Trophoblast cell (in vitro differentiated cells and primary cell): ENCODE measurements at regions not wholly inside any gene's neighbourhood (a gene's known extent, or its start where the extent isn't known, plus 50 kb on each side); places are given as distances from the start of the nearest gene placed in this dataset.

Experiments used
- DNase-seq, 2 donors: peaks; one replicate each; pipeline ENCODE4 v3.0.0-alpha.2; 2016
- H2AFZ ChIP-seq: 2 replicates; pipeline ENCODE4 v1.6.1; 2013; ENCODE audit warnings: low read length, moderate library complexity, mild to moderate bottlenecking; ENCODE audit not compliant: insufficient read depth, poor library complexity
- H2AK5ac ChIP-seq: 2 replicates; pipeline ENCODE4 v1.6.1; 2013; ENCODE audit warnings: mild to moderate bottlenecking, low read length
- H2BK120ac ChIP-seq: 2 replicates; pipeline ENCODE4 v1.6.1; 2013; ENCODE audit warnings: low read length, mild to moderate bottlenecking, moderate library complexity; ENCODE audit not compliant: insufficient read depth, poor library complexity
- H2BK12ac ChIP-seq: 2 replicates; pipeline ENCODE4 v1.6.1; 2013; ENCODE audit warnings: mild to moderate bottlenecking, low read length, moderate library complexity
- H2BK5ac ChIP-seq: 2 replicates; pipeline ENCODE4 v1.6.1; 2013; ENCODE audit warnings: low read length, low read depth, moderate library complexity, mild to moderate bottlenecking; ENCODE audit not compliant: poor library complexity
- H3K14ac ChIP-seq: 2 replicates; pipeline ENCODE4 v1.6.1; 2013; ENCODE audit warnings: mild to moderate bottlenecking, low read length
- H3K18ac ChIP-seq: 2 replicates; pipeline ENCODE4 v1.6.1; 2013; ENCODE audit warnings: mild to moderate bottlenecking, low read length
- H3K23ac ChIP-seq: 2 replicates; pipeline ENCODE4 v1.6.1; 2013; ENCODE audit warnings: low read length
- H3K27ac ChIP-seq: 2 replicates; pipeline ENCODE4 v1.5.1; 2013; ENCODE audit warnings: low read depth, mild to moderate bottlenecking, inconsistent platforms, low read length, moderate library complexity
- H3K27me3 ChIP-seq: 2 replicates; pipeline ENCODE4 v1.6.1; 2013; ENCODE audit warnings: inconsistent platforms, mild to moderate bottlenecking, low read length, moderate library complexity; ENCODE audit not compliant: insufficient read depth
- H3K36me3 ChIP-seq, 2 experiments: 1 replicate in 1 of 2; 2 replicates in 1 of 2; pipeline ENCODE4 v1.6.1; 2013; ENCODE audit warnings: low read length in 2 of 2, mild to moderate bottlenecking in 2 of 2, moderate library complexity in 1 of 2; ENCODE audit not compliant: insufficient read depth in 2 of 2, control insufficient read depth in 1 of 2
- H3K4ac ChIP-seq: 2 replicates; pipeline ENCODE4 v1.6.1; 2013; ENCODE audit warnings: low read depth, mild to moderate bottlenecking, low read length, moderate library complexity
- H3K4me1 ChIP-seq, 2 experiments: 1 replicate in 1 of 2; 2 replicates in 1 of 2; pipeline ENCODE4 v1.6.1; 2013; ENCODE audit warnings: low read length in 2 of 2, mild to moderate bottlenecking in 2 of 2, moderate library complexity in 1 of 2; ENCODE audit not compliant: insufficient read depth in 2 of 2, control insufficient read depth in 1 of 2
- H3K4me2 ChIP-seq: 2 replicates; pipeline ENCODE4 v1.6.1; 2013; ENCODE audit warnings: inconsistent platforms, mild to moderate bottlenecking, low read length, moderate library complexity
- H3K4me3 ChIP-seq: 2 replicates; pipeline ENCODE4 v1.5.1; 2013; ENCODE audit warnings: mild to moderate bottlenecking, low read depth, low read length, inconsistent platforms
- H3K79me1 ChIP-seq: one replicate; pipeline ENCODE4 v1.6.1; 2013; ENCODE audit warnings: low read length
- H3K79me2 ChIP-seq: 2 replicates; pipeline ENCODE4 v1.6.1; 2013; ENCODE audit warnings: low read length, mild to moderate bottlenecking; ENCODE audit not compliant: control insufficient read depth, insufficient read depth, poor library complexity
- H3K9ac ChIP-seq: 2 replicates; pipeline ENCODE4 v1.6.1; 2013; ENCODE audit warnings: mild to moderate bottlenecking, low read length
- H3K9me3 ChIP-seq: 2 replicates; pipeline ENCODE4 v1.6.1; 2013; ENCODE audit warnings: low read depth, mild to moderate bottlenecking, control low read depth, inconsistent platforms, low read length; ENCODE audit not compliant: insufficient read depth
- H4K12ac ChIP-seq: 2 replicates; pipeline ENCODE4 v1.6.1; 2013; ENCODE audit warnings: low read depth, mild to moderate bottlenecking, low read length, moderate library complexity
- H4K8ac ChIP-seq: 2 replicates; pipeline ENCODE4 v1.6.1; 2013; ENCODE audit warnings: low read depth, mild to moderate bottlenecking, low read length, moderate library complexity
- H4K91ac ChIP-seq: one replicate; pipeline ENCODE4 v1.6.1; 2013; ENCODE audit warnings: low read depth, mild to moderate bottlenecking, low read length, moderate library complexity
- WGBS: extraction: QIAGEN DNeasy Blood & Tissue Kit; methylation state at CpG from one replicate; pipeline ENCODE4 v1.1.7; 2013; ENCODE audit warnings: missing lambda C conversion rate; ENCODE audit not compliant: insufficient read length, insufficient coverage; ENCODE audit errors: extremely low coverage; 5-methylcytosine and 5-hydroxymethylcytosine counted together

DNA sequence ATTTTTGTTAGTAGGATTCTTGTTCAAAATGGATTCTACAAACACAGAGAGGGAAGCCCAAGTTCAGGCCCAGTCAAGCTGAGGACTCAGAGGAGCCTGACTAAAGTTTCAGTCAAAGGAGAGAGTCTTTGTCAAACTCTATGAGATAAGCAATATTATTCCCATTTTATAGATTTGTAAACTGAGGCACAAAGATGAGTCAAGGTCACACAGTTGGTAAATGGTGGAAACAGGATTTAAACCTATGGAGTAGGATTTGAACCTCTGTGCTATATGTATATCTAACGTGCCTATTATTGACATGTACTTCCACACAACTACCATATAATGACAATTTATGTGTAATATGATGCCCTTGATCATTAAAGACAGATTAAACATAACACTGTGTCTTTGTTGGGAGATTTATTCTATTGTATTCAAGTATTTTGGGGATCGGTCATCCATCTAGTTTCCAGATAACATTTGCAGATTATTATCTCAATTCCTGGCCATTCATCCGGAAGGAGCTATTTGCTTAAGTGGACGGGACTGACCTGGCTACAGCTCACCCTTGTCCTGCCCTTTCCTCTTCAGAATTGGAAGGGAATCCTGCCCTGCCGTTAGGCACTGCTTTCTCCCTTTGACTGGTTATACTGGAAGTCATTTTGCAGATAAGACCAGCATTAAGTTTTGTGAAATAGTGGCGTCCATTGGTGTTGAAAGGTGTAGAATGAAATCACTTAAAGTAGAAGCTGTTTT lies 86.1 kb upstream of the LMO4 start:
- no peaks in the 10 kb centered on the region for H3K36me3 ChIP-seq
- WGBS = no CpG with 5 or more reads among the region's 6 CpGs
- H3K9ac ChIP-seq = no peak overlapping the region

DNA sequence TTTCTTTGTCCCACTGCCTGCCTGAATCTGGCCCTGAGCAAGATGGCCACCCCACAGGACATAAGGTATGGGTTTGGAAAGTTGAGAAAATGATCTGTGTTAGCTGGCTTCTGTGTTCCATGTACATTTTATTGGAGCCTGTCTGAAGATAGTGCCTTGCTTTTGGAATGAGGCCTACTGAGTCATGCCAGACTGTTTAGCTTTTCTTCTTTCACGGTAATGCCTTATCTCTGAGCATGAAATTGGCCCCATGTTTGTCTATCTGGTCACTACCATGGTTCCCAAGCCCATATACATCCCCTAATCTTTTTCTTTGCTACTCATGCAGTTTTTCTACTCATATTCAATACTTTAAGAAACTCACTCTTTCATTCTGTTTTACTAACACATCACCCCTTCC lies 85.1 kb upstream of the LMO4 start:
- Histone ChIP-seq H2AK5ac (no peak overlapping the region), H4K91ac (no peak overlapping the region), H3K4me2 (no peak overlapping the region), H3K4me3 (no peak overlapping the region), H3K18ac (no peak overlapping the region), H3K79me1 (peaks cover 2% of the 10 kb centered on the region), H3K23ac (no peak overlapping the region), H2BK5ac (no peak overlapping the region), H2BK120ac (no peak overlapping the region), H3K4me1 (peaks cover 13 to 17% of the 10 kb centered on the region in 2 experiments), H3K9ac (no peak overlapping the region), H2BK12ac (no peak overlapping the region), H3K27ac (no peak overlapping the region), H3K4ac (no peak overlapping the region), H3K79me2 (no peaks in the 10 kb centered on the region), H3K36me3 (no peaks in the 10 kb centered on the region), H2AFZ (no peak overlapping the region), H4K8ac (no peak overlapping the region), H3K14ac (no peak overlapping the region), H3K27me3 (no peaks in the 10 kb centered on the region), H3K9me3 (no peaks in the 10 kb centered on the region), H4K12ac (no peak overlapping the region)
- no CpG with 5 or more reads among the region's 1 CpG for WGBS
- peak; percentile 17 to 48 for DNase-seq

More for the DNA sequence above, 86.1 kb upstream of the LMO4 start:
- Histone ChIP-seq H3K4me3 (no peak overlapping the region), H3K79me2 (peaks cover 1% of the 10 kb centered on the region), H2BK120ac (peak overlapping the region; percentile 31), H4K12ac (no peak overlapping the region), H3K9me3 (no peaks in the 10 kb centered on the region), H3K27me3 (no peaks in the 10 kb centered on the region), H3K23ac (no peak overlapping the region), H4K91ac (no peak overlapping the region), H2AK5ac (no peak overlapping the region), H3K18ac (no peak overlapping the region), H3K27ac (no peak overlapping the region), H2BK5ac (no peak overlapping the region), H3K4me1 (peaks cover 13 to 17% of the 10 kb centered on the region in 2 experiments), H3K14ac (no peak overlapping the region), H3K79me1 (peaks cover 2% of the 10 kb centered on the region), H2AFZ (no peak overlapping the region), H4K8ac (no peak overlapping the region), H3K4me2 (no peak overlapping the region), H2BK12ac (no peak overlapping the region), H3K4ac (no peak overlapping the region)
- DNase-seq = peak; percentile 74 to 90

DNA sequence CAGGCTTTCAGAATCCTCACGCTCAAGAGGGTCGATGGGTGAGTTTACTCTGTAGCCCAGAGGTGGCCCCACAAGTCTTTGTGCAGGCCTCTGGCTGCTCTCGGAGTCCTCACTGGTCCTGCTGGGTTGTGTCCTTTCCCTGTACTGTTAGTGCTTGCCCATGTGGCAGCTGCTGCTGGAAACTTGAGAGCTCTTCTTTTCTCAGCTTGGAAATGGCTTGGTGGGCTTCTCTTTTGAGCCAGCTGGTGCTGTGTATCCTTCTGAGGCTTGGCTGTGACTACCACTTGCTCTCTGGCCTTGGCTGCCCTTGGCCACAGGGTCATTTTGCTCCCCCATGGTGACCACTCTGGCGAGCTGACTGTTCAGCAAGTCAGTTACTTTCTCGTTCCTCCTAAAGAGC lies 82.2 kb upstream of the LMO4 start:
- H2BK5ac ChIP-seq = no peak overlapping the region
- no peak overlapping the region for H2BK120ac ChIP-seq
- no peak overlapping the region for H4K91ac ChIP-seq
- H3K14ac ChIP-seq = no peak overlapping the region
- H3K9ac ChIP-seq = no peak overlapping the region
- H3K23ac ChIP-seq = no peak overlapping the region
- no peak overlapping the region for H4K12ac ChIP-seq
- no peak for DNase-seq
- H2AFZ ChIP-seq = no peak overlapping the region
- H3K79me2 ChIP-seq = no peaks in the 10 kb centered on the region
- no peak overlapping the region for H3K18ac ChIP-seq
- H3K27ac ChIP-seq = no peak overlapping the region
- peaks cover 8 to 11% of the 10 kb centered on the region in 2 experiments for H3K4me1 ChIP-seq
- no CpG with 5 or more reads among the region's 5 CpGs for WGBS
- H3K36me3 ChIP-seq = no peaks in the 10 kb centered on the region
- no peaks in the 10 kb centered on the region for H3K27me3 ChIP-seq
- no peak overlapping the region for H2AK5ac ChIP-seq
- no peak overlapping the region for H3K4me3 ChIP-seq
- H2BK12ac ChIP-seq = no peak overlapping the region
- H3K4ac ChIP-seq = no peak overlapping the region
- H3K4me2 ChIP-seq = no peak overlapping the region
- H3K9me3 ChIP-seq = no peaks in the 10 kb centered on the region
- H4K8ac ChIP-seq = no peak overlapping the region
- H3K79me1 ChIP-seq = peaks cover 5% of the 10 kb centered on the region

DNA sequence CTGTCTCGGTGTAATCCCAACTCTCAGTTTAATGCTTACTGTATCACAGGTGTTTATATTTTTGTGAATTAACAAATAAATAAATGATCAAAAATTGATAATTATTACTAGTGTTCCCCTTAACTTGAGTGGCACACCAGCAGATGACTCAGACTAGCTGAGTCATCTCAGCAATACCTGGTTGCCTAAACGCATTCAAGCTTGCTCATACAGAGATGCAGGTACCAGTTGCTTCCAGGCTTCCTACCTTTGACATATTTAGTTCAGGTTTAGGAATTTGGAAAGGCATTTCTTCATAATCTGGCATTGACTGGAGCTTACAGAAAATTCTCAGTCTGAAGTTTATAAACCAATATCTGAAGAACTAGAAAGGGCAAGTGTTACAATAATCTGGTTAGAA lies 78.9 kb upstream of the LMO4 start:
- Histone ChIP-seq H2BK5ac (no peak overlapping the region), H4K91ac (no peak overlapping the region), H3K18ac (no peak overlapping the region), H2BK120ac (no peak overlapping the region), H3K4me2 (no peak overlapping the region), H3K23ac (no peak overlapping the region), H3K14ac (no peak overlapping the region), H3K36me3 (no peaks in the 10 kb centered on the region), H2AFZ (no peak overlapping the region), H4K12ac (no peak overlapping the region), H3K79me2 (no peaks in the 10 kb centered on the region), H3K79me1 (peaks cover 5% of the 10 kb centered on the region), H3K9ac (no peak overlapping the region), H4K8ac (no peak overlapping the region), H3K4ac (no peak overlapping the region), H3K9me3 (no peaks in the 10 kb centered on the region), H3K4me3 (no peak overlapping the region), H2BK12ac (no peak overlapping the region), H3K4me1 (peaks cover 2 to 5% of the 10 kb centered on the region in 2 experiments), H3K27me3 (no peaks in the 10 kb centered on the region), H3K27ac (no peak overlapping the region), H2AK5ac (no peak overlapping the region)
- no CpG with 5 or more reads among the region's 2 CpGs for WGBS
- DNase-seq = peak; percentile 88 to 94
